ENCODE measurements at regions not wholly inside any gene's neighbourhood (a gene's known extent, or its start where the extent isn't known, plus 50 kb on each side); places are given as distances from the start of the nearest gene placed in this dataset. TPM values are rescaled to one million over a fixed set of nuclear protein-coding genes. Genes with fewer than 3 reads are reported as not detected.
"Not testable (repeated sequence)": the region's sequence is repeated elsewhere in the genome, so short reads cannot be mapped to it uniquely, and the experiment has no call there.

DNA sequence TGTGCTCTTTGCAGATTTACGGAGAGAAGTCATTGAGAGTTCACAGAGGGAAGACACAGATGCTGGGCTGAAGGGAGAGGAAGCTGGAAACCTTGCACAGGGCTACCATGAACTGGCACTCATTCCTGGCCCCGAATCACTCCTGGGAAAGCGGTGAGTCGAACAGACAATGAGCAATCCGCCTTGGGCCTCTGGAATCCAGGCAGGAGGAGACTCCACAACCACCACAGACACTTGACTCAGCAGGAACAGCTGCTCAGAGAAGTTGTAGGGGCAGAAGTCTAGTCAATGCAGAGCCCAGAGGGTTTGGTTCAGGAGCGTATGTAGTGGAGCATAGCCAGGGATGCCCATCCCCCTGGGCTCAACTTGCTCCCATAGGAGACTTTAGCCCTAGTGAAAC lies 62.8 kb upstream of the GRIA3 start:
- WGBS, 2 donors, result 77 to 87% methylated on average over 5 to 6 of the region's 6 CpGs
- DNase-seq (ENCODE audit: low spot score in 2 of 2), result no peak

DNA sequence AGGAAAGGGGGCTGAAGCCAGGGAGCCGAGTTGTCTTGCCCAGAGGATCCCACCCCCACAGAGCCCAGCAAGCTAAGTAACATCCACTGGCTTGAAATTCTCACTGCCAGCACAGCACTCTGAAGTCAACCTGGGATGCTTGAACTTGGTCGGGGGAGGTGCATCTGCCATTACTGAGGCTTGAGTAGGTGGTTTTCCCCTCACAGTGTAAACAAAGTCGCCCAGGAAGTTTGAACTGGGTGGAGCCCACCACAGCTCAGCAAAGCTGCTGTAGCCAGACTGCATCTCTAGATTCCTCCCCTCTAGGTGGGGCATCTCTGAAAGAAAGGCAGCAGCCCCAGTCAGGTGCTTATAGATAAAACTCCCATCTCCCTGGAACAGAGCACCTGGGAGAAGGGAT lies 54.3 kb upstream of the GRIA3 start:
- not testable (repeated sequence) for H3K27ac ChIP-seq; H3K9me3 ChIP-seq; H3K4me1 ChIP-seq; H3K4me3 ChIP-seq; DNase-seq (ENCODE audit: low spot score in 2 of 2); H3K36me3 ChIP-seq; H3K27me3 ChIP-seq
- 58 to 60% methylated on average over 1 to 3 of the region's 3 CpGs for WGBS, 2 donors

More for the DNA sequence above, 62.8 kb upstream of the GRIA3 start:
- H3K9me3 ChIP-seq, result no peaks in the 10 kb centered on the region
- H3K36me3 ChIP-seq, result no peaks in the 10 kb centered on the region
- no peak overlapping the region for H3K27ac ChIP-seq
- no peak for TF ChIP-seq EP300 (IDR thresholded peaks at IDR 0.05)
- no peak for TF ChIP-seq POLR2A (IDR thresholded peaks at IDR 0.05)
- TF ChIP-seq CTCF (IDR thresholded peaks at IDR 0.05), result no peak
- no peak overlapping the region for H3K4me3 ChIP-seq
- H3K4me1 ChIP-seq, result no peaks in the 10 kb centered on the region
- no peaks in the 10 kb centered on the region for H3K27me3 ChIP-seq

Small RNAs in the stretch of these regions (small RNA-seq; reads per million reads assigned to genes)
- not detected for gene MIR3672
- not detected for gene RF00012
